Neural crest cell (in vitro differentiated cells): ENCODE measurements at regions not wholly inside any gene's neighbourhood (a gene's known extent, or its start where the extent isn't known, plus 50 kb on each side); places are given as distances from the start of the nearest gene placed in this dataset.

Experiments
- DNase-seq: peaks from one replicate; pipeline ENCODE4 v3.0.0; 2021; ENCODE audit warnings: low read depth, mixed read lengths, low spot score
- H3K27ac Mint-ChIP-seq: one replicate; pipeline ENCODE4 v1.8.0; 2021; ENCODE audit warnings: mild to moderate bottlenecking, mixed read lengths; ENCODE audit not compliant: unreplicated experiment
- H3K27me3 Mint-ChIP-seq: 2 replicates; pipeline ENCODE4 v1.8.0; 2021; ENCODE audit warnings: low read depth, mild to moderate bottlenecking, mixed read lengths
- H3K36me3 Mint-ChIP-seq: 2 replicates; pipeline ENCODE4 v1.8.0; 2021; ENCODE audit warnings: low read depth, mild to moderate bottlenecking, mixed read lengths
- H3K4me1 Mint-ChIP-seq: 2 replicates; pipeline ENCODE4 v1.8.0; 2021; ENCODE audit warnings: mixed read lengths
- H3K4me3 Mint-ChIP-seq: one replicate; pipeline ENCODE4 v1.8.0; 2021; ENCODE audit warnings: mild to moderate bottlenecking, mixed read lengths
- H3K9me3 Mint-ChIP-seq: 2 replicates; pipeline ENCODE4 v1.8.0; 2021; ENCODE audit warnings: mixed read lengths
- TF ChIP-seq, protein P1 (sequence below): fragments of 200-600 bp; sonication (generic); conservative IDR thresholded peaks from 2 replicates; pipeline ENCODE4 v1.5.0; 2021; ENCODE audit warnings: antibody characterized with exemption, mild to moderate bottlenecking

DNA sequence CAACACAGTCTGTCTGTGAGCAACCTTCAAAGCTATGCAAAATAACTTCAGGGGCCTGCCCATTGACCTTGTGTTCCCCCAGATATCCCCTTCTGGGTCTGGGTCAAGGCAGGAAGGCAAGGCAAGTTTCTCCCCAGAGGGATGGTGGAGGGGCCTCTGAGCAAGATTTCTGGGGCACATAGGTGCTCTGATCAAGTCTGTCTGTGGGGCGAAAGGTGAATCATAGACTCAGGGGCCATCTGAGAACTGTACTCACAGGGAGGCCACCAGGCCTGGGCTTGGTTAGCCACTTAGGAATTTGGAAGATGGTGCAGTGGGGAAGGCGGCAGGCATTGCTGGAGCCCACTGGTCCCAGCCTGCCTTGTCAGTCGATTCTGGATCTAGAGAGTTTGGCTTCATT, 92.4 kb downstream of the MINAR1 start:
- Mint-ChIP-seq H3K4me1 (peaks cover 7% of the 10 kb centered on the region), H3K36me3 (no peaks in the 10 kb centered on the region), H3K27ac (no peak overlapping the region), H3K9me3 (no peaks in the 10 kb centered on the region), H3K4me3 (no peak overlapping the region), H3K27me3 (no peaks in the 10 kb centered on the region)
- TF ChIP-seq, protein P1, sequence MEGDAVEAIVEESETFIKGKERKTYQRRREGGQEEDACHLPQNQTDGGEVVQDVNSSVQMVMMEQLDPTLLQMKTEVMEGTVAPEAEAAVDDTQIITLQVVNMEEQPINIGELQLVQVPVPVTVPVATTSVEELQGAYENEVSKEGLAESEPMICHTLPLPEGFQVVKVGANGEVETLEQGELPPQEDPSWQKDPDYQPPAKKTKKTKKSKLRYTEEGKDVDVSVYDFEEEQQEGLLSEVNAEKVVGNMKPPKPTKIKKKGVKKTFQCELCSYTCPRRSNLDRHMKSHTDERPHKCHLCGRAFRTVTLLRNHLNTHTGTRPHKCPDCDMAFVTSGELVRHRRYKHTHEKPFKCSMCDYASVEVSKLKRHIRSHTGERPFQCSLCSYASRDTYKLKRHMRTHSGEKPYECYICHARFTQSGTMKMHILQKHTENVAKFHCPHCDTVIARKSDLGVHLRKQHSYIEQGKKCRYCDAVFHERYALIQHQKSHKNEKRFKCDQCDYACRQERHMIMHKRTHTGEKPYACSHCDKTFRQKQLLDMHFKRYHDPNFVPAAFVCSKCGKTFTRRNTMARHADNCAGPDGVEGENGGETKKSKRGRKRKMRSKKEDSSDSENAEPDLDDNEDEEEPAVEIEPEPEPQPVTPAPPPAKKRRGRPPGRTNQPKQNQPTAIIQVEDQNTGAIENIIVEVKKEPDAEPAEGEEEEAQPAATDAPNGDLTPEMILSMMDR = no peak
- no peak for DNase-seq

DNA sequence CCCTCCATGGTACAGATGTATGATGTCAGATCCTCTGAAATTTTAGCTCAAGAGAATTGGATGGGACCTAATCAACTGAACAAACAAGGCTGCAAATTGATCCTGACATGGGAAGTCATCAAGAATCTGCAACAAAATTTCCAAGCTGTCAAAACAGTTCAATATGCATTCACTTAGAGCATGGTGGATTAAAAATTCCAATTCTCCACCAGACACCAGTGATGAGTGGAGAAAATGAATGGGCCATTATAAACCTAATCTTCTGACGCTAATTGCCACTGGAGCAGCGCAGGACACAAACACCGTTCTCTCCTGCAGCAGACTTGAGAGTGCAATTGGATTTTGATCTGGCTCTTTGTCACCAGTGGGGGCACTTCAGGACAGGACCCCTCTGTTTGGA, 94.2 kb downstream of the MINAR1 start:
- Mint-ChIP-seq H3K9me3 (no peaks in the 10 kb centered on the region), H3K36me3 (no peaks in the 10 kb centered on the region), H3K27me3 (no peaks in the 10 kb centered on the region), H3K4me3 (no peak overlapping the region), H3K4me1 (peaks cover 7% of the 10 kb centered on the region), H3K27ac (no peak overlapping the region)
- DNase-seq = no peak
- TF ChIP-seq, protein P1 = no peak

DNA sequence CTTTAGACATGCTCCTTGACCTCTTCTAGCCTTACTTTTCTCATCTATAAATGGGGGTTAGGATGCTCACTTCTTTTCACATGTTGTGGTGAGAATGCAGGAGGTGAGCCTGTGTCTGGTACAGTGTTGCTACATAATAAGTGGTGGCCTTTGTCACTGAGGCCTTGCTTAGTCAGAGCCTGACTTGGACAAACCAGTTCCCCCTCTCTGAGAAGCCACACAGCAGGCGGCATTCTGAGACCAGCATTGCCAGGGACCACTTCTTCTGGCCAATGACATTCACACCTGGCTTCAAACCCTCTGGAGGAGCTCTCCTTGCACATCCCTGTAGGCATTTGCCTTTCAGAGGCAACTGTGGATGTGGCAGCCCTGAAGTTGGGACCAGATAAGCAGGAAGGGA, 95.7 kb downstream of the MINAR1 start:
- no peaks in the 10 kb centered on the region for H3K27me3 Mint-ChIP-seq
- TF ChIP-seq, protein P1 = no peak
- peaks cover 7% of the 10 kb centered on the region for H3K4me1 Mint-ChIP-seq
- H3K36me3 Mint-ChIP-seq = no peaks in the 10 kb centered on the region
- no peak overlapping the region for H3K4me3 Mint-ChIP-seq
- H3K9me3 Mint-ChIP-seq = peaks cover 3% of the 10 kb centered on the region
- DNase-seq = no peak
- H3K27ac Mint-ChIP-seq = no peak overlapping the region

DNA sequence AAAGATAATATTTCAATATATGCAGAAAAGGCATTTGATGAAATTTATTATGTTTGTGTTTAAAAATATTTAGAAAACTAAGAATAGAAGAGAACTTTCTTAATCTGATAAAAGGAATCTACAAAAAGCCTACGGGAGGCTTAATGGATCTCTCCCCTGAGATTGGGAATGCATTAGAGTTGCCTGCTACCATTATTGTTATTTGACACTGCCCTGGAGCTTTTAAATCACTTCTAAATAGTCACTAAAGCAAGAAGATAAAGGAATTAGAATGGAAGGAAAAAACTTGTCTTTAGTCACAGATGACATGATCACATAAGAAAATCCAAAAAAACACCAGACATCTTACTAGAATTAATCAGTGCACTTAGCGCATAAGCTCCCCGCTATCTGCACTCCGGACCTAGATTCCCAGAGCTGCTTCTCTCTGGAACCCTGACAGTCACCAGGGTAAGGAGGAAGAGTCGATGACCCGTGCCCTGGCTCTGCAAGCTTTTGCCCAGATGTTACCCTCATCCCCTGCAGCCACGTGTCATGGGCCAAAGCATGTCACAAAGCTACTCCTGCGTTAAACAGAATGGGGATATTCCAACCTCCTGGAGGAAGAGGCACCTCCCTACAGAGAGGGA, 97.1 kb downstream of the MINAR1 start:
- H3K4me1 Mint-ChIP-seq = peaks cover 7% of the 10 kb centered on the region
- no peak for DNase-seq
- no peak overlapping the region for H3K4me3 Mint-ChIP-seq
- H3K9me3 Mint-ChIP-seq = peaks cover 3% of the 10 kb centered on the region
- H3K27ac Mint-ChIP-seq = no peak overlapping the region
- TF ChIP-seq, protein P1 = no peak
- H3K36me3 Mint-ChIP-seq = no peaks in the 10 kb centered on the region
- H3K27me3 Mint-ChIP-seq = no peaks in the 10 kb centered on the region

DNA sequence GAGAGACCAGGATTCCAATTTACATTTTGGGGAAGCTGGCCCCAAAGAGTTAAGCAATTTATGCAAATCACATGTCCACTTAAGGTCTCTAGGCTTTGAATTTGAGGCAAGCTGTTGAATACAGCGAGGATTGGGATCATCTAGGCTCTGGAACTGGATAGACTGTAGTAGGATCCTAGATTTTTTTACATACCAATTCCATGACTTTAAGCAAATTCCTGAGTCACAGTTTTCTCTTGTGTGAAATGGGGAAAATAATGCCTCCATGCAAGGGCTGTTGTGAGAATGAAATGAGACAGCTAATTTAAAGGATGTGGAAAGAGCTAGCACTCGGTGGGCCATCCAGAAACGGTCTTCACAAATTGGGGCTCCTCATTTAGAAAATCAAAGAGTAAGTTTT, 103.4 kb downstream of the MINAR1 start:
- TF ChIP-seq, protein P1 = no peak
- H3K9me3 Mint-ChIP-seq = peaks cover 3% of the 10 kb centered on the region
- no peak overlapping the region for H3K27ac Mint-ChIP-seq
- H3K4me1 Mint-ChIP-seq = no peaks in the 10 kb centered on the region
- H3K36me3 Mint-ChIP-seq = no peaks in the 10 kb centered on the region
- H3K4me3 Mint-ChIP-seq = no peak overlapping the region
- H3K27me3 Mint-ChIP-seq = no peaks in the 10 kb centered on the region
- no peak for DNase-seq

DNA sequence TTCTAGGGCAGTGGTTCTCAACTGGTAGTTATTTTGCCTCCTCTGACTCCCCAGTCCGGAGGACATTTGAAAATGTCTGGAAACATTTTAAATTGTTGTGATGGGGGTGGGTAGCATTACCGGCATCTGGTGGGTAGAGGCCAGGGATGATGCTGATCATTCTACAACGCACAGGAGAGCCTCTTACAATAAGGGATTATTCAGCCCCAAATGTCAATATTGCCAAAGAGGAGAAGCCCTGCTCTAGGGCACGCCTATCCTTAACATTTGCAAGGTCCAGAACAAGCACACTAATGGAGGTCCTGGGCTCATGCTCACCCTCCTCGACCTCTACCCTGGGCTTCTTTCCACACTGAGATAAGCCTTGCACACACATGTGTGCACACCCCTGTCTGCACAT, 106.4 kb downstream of the MINAR1 start:
- H3K36me3 Mint-ChIP-seq = no peaks in the 10 kb centered on the region
- DNase-seq = no peak
- H3K27ac Mint-ChIP-seq = no peak overlapping the region
- TF ChIP-seq, protein P1 = no peak
- H3K4me1 Mint-ChIP-seq = no peaks in the 10 kb centered on the region
- H3K9me3 Mint-ChIP-seq = no peaks in the 10 kb centered on the region
- H3K4me3 Mint-ChIP-seq = no peak overlapping the region
- no peaks in the 10 kb centered on the region for H3K27me3 Mint-ChIP-seq
